SH-SY5Y (cell line): ENCODE measurements at regions not wholly inside any gene's neighbourhood (a gene's known extent, or its start where the extent isn't known, plus 50 kb on each side); places are given as distances from the start of the nearest gene placed in this dataset.

Experiments
- GATA2 ChIP-seq: IDR thresholded peaks from 2 replicates; pipeline ENCODE4 v1.6.1; 2011; ENCODE audit warnings: mild to moderate bottlenecking, low read depth, low read length
- GATA3 ChIP-seq: IDR thresholded peaks from 2 replicates; pipeline ENCODE4 v1.6.1; 2011; ENCODE audit warnings: low read depth, mild to moderate bottlenecking, low read length, moderate library complexity

DNA sequence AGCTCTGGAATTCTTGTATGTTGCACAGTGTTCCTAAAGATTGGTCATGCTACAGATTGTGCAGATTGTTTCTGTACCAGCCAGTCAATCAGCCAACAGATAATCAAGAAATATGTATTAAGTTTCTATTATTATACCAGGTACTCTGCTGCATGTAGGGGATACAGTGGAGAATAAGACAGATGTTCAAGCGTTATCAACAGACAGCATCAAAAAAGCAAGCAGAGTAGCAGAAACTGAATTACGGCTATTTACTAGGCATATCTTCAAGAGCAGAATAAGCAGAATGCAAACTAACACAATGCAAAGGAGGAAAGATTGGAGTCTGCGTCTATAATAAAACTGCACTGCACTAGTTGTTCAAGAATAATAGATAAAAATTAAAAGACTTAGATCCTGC lies 278.6 kb downstream of the ETS1 start:
- TF ChIP-seq GATA3 (peak; percentile 88), GATA2 (peak; percentile 72)

GRCh38 chr11:128305588-128305987 lies 281.8 kb downstream of the ETS1 start:
- TF ChIP-seq GATA2 (no peak), GATA3 (no peak)

DNA sequence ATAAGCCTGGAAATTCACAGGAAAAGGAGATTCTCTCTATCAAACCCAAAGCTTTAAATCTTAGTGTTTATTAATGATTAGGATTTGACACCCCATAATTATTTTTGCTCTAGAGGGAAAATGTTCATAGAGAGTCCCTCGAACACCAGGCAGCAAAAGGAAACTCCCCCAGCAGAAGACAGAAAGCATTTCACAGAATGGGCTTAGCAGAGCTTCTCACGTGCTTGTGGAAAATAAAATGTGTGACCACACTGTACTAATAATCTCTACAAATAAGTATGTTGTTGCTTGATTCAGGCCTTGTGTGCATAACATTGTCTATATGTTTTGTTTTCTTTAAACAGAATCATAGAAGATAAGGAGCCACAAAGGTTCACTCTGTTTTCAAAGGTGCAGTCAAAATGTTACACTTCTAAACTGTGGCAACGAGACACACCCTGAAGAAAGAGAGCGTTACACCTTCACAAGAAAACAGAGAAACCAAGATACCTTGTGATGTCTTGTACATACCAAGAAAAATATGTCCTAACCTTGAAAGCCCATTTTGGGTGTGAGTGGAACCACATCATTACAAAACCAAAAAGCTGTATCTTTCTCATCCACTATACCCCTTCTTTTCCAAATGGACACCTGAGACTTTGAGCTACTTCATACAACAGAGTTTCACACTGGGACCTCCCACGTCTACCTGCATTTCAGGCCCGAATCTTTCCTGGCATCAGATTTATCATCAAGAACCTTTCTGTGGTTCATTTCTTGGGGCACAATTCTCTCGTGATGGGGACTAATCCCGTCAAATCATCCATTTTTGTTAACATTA lies 282.5 kb downstream of the ETS1 start:
- TF ChIP-seq GATA3, result no peak
- no peak for TF ChIP-seq GATA2

DNA sequence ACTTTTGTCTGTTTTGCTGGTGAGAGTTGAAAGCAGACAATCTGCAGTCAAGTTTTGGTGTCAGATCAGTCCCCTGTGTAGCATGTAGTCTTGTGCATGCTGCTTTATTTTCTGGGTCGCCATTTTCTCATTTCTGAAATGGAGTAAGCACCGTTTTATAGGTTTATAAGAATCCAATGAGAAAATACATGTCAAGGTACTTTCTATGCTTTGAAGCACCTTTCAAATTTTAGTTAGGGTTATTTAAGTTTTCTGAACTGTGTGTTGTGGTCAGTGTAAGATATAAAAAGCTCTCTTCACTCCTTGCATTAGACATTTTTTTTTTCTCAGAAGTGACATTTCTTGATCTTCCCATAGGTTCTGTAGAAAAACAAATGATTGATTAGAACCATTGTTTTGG lies 283.2 kb downstream of the ETS1 start:
- TF ChIP-seq GATA2 (no peak), GATA3 (no peak)

GRCh38 chr11:128303383-128303782 lies 284.0 kb downstream of the ETS1 start:
- TF ChIP-seq GATA2 (no peak), GATA3 (no peak)

- TF ChIP-seq GATA2, result peak; percentile 97
- peak; percentile 95 for TF ChIP-seq GATA3
Observed at GRCh38 chr11:128302425-128303186, 284.8 kb downstream of the ETS1 start.

DNA sequence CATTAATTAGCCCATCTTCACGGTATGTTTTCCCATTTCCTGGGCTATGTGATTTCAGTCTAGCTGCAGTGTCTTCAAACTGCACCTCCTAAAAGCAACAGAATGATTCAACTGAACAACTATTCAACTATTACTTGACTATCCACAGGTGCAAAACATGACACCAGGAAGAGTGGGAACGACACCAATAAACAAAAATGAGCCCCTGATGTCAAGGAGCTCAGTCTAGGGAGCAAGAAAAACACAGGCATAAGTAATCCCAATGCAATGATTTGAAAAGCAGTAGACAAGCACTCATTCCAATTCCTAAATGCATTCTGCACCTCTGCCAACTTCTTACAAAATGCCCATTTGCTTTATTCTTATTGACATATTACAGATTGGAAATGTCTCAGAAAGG lies 285.6 kb downstream of the ETS1 start:
- no peak for TF ChIP-seq GATA2
- TF ChIP-seq GATA3, result no peak

DNA sequence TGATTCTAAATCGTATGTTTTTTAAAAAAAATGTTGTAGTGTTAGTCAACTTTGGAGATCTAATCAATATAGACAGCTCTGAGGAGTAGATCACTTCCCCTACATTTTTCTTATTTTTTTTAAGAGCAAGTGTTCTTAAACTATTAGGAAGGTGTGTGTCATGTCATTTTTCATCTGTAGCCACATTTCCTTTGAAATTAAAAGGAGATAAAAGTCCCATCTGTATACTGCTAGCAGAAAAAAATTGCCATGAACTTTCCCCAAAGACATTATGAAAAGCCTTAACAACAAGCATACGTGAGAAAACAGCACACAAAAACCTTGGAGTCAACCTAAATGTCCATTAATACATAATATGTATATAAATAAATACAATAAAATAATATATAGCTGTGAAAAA lies 286.6 kb downstream of the ETS1 start:
- TF ChIP-seq GATA2 (no peak), GATA3 (no peak)

DNA sequence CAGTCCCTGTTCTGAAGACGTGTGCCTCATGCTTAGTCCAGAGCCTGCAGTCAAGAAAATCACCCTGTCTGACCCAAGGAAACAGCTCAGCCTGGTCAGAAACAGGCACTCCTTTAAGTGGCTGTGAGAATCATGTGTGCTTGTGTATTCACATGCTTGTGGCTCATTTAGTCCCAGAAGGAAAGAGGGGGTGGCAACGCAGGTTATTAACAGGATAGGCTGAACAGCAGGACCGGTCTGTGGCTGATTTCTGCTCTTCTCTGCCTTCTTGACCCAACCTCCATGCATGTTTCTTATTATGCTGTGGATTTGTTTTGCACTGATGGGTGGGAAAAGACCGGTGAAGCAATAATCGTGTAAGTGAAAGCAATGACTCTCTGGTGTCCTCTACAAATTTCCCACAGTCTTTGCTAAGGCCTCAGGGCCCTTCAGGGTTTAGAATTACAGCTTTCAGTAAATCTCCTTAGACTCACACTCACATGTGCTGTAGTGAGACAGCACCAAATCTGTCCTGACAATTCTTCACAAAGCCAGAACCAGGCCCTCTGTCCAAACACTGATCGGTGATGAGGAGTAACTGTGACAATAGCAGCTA lies 288.1 kb downstream of the ETS1 start:
- no peak for TF ChIP-seq GATA3
- no peak for TF ChIP-seq GATA2

DNA sequence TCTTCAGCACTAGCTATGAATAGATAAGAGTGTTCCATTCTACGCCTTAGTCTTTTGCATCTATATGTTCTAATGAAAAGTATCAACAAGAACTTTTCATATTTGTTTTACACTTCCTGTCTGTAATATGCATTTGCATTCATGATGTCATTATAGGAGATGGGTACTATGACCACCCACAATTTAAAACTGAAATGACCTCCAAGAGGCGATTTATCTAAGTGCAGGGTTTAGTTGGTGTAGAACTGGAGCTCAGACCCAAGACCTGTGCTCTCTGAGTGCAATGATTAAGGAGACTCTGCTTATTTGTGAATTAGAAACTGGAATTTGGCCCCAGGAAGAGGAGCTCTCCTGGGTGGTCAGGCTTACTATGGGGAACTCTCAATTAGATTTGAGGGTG lies 289.1 kb downstream of the ETS1 start:
- TF ChIP-seq GATA2 (no peak), GATA3 (no peak)

DNA sequence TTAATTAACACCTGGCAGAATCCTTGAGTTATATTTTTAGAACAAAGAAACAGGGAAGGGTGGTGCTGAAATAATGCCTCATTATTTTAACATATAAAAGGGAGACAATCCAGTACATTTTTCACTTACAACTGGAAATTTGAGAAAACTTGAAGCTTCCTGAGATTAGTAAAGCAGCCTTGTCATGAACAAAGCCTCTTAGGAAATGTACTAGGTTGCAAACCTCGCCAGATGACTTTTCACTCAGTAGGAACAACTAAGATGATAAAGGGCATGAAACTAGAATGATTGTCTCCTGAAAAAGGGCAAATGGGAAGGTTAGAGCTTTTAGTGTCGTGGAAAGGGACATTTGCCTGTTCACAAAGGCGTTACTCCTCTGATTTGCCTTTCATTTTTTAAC lies 289.6 kb downstream of the ETS1 start:
- TF ChIP-seq GATA2, result no peak
- no peak for TF ChIP-seq GATA3

GRCh38 chr11:128297091-128297651 lies 290.2 kb downstream of the ETS1 start:
- TF ChIP-seq GATA2, result no peak
- TF ChIP-seq GATA3, result no peak

DNA sequence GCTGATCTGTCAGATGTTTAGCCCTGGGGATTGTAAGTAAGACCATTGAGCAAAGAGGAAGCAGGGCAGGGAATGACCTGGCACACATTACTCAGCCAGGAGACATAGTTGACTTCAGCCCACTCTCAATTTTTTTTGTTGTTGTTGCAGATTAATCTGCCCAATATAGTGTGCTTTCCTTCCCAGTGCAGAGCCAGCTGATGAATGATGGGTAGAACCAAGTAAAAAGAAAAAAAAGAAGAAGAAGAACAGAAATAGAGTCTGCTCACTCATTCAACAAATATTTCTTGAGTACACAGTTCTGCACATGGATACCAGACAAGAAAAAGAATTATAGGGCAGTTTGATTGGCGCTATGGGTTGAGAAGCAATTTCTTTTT lies 292.7 kb downstream of the ETS1 start:
- TF ChIP-seq GATA3, result no peak
- no peak for TF ChIP-seq GATA2

DNA sequence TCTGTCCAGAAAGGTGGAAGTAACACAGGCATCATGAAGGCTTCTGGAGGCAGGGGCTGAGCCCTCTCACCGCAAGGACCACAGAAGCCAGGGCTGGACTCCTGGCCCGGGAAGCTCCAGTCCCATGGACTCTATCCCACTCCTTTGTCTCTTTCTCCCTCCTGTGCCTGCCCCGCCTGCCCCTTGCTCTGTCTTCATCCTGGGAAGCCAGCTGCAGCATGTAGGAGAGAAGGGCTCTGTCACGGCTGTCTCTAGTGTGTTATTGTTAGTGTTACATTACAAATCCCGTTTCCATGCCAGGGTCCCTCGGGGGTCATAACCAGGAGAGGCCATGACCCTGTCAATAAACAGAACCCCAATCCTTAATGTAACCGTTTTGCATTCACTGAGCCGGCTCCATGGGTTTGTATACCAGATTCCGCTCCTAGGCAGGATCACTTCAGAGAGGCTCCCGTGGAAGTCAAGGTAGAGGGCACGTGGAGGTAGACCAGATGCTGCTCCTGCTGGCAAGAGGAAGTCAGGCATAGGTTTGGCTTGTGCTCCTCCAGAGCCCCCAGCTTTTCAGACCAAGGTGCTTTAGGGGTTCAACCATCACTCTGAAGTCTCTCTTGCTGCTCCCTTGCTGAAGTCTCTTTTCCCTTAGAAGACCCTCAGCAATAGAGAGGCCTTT lies 293.2 kb downstream of the ETS1 start:
- TF ChIP-seq GATA3 (no peak), GATA2 (no peak)

DNA sequence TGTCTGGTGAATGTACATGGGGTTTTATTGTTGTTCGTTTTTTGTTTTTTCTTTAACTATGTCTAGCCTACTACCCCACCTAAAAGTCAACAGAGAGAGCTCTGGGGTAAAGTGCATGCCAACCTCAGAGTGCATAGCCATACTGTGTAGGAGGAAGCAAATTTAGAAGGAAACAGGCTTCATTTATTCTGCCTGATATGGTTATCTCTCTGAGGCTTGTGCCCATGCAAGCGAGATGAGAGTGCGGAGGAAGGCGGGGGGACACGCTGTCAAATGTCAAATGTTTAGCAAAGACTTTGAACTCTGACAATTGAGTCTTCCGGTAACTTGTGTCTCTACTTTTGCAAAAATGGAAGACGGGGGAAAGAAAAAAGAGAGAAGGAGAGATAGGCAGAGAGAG lies 295.5 kb downstream of the ETS1 start:
- TF ChIP-seq GATA2, result no peak
- no peak for TF ChIP-seq GATA3
